ENCODE measurements at regions not wholly inside any gene's neighbourhood (a gene's known extent, or its start where the extent isn't known, plus 50 kb on each side); places are given as distances from the start of the nearest gene placed in this dataset.
"Not testable (repeated sequence)": the region's sequence is repeated elsewhere in the genome, so short reads cannot be mapped to it uniquely, and the experiment has no call there.

- POLR2A ChIA-PET, result no interaction called here
- CTCF ChIA-PET, result interaction anchor here (0.7 to 65.6 kb wide), 15 partner anchors 9 to 473 kb away, joined by 3 to 2267 read pairs (median 4); no protein-coding TSS in a partner anchor
- no peak for DNase-seq (ENCODE audit: low read depth, low spot score)
- no peak for TF ChIP-seq CTCF (IDR thresholded peaks at IDR 0.05; ENCODE audit: insufficient read depth, low read length, missing control alignments)
- H3K4me3 ChIP-seq (ENCODE audit: low read depth, low read length), result no peak overlapping the region
Observed at GRCh38 chr7:142529591-142529990, 219.7 kb upstream of the PRSS1 start.

- POLR2A ChIA-PET, result no interaction called here
- no peak for DNase-seq (ENCODE audit: low read depth, low spot score)
- CTCF ChIA-PET, result interaction anchor here (0.7 to 65.6 kb wide), 12 partner anchors 9 to 255 kb away, joined by 3 to 2267 read pairs (median 4); no protein-coding TSS in a partner anchor
- no peak overlapping the region for H3K4me3 ChIP-seq (ENCODE audit: low read depth, low read length)
- no peak for TF ChIP-seq CTCF (IDR thresholded peaks at IDR 0.05; ENCODE audit: insufficient read depth, low read length, missing control alignments)
Observed at GRCh38 chr7:142528608-142529408, 220.5 kb upstream of the PRSS1 start.

DNA sequence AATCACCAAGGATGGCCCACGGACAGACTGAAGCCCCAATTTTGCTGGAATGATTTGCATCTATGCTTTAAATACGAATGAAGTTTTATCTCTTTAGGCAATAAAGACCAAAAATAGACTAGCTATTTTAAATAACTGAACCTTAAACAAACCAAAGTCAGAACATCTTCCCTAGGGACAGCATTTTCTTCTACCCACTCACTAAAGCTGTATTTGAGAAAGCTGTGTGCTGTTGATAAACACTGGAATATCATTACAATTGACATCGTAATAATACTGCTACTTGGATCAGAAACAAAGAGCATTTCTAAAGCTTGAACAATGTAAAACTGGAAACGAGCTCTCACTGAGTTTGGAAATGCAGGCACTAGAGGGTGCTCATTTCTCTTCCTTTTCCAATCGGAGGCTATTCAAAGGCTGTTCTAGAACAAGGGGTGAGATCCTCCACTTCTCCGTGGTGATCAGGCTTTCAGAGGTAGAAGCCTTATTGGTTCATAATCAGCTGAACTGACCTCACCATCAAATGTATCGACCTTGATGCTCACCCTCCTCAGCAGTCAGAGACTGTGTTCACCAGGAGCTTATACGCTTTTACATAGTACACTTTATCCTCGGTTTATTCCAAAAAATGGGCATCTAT is 225.3 kb upstream of the PRSS1 start:
- no peak for TF ChIP-seq CTCF (IDR thresholded peaks at IDR 0.05; ENCODE audit: insufficient read depth, low read length, missing control alignments)
- no peak overlapping the region for H3K4me3 ChIP-seq (ENCODE audit: low read depth, low read length)
- ChIA-PET CTCF (interaction anchor here (0.7 to 65.6 kb wide), 24 partner anchors 7 to 716 kb away, joined by 3 to 2267 read pairs (median 6); no protein-coding TSS in a partner anchor), POLR2A (no interaction called here)
- DNase-seq (ENCODE audit: low read depth, low spot score), result no peak

- no peak for DNase-seq (ENCODE audit: low read depth, low spot score)
- no peak for TF ChIP-seq CTCF (IDR thresholded peaks at IDR 0.05; ENCODE audit: insufficient read depth, low read length, missing control alignments)
- ChIA-PET CTCF (interaction anchor here (1.0 to 65.6 kb wide), 13 partner anchors 9 to 480 kb away, joined by 3 to 2267 read pairs (median 7); no protein-coding TSS in a partner anchor), POLR2A (no interaction called here)
- no peak overlapping the region for H3K4me3 ChIP-seq (ENCODE audit: low read depth, low read length)
Observed at GRCh38 chr7:142522735-142523134, 226.5 kb upstream of the PRSS1 start.

DNA sequence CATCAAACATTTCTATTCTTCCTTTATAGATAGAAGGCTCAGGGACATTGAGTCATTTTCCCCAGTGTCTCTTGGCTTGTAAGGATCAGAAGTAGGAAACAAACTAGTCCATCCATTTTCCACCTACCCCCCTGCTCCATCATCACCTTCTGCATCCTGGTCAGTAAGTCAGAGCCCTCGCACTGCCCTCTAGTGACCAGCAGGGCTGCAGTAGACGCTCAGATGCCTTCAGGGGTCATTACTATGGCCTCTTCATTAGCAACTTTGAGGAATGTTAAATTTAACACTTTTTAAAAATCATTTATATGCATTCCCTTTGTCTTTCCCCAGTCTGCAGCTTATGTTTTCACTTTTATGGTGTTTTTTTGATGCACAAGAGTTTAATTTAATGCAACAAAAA is 228.4 kb upstream of the PRSS1 start:
- POLR2A ChIA-PET; H3K4me3 ChIP-seq (ENCODE audit: low read depth, low read length); DNase-seq (ENCODE audit: low read depth, low spot score): not testable (repeated sequence)
- CTCF ChIA-PET, result interaction anchor here (0.8 to 65.6 kb wide), 17 partner anchors 11 to 293 kb away, joined by 3 to 2267 read pairs (median 5); no protein-coding TSS in a partner anchor
- peak; percentile 48 for TF ChIP-seq CTCF (IDR thresholded peaks at IDR 0.05; ENCODE audit: insufficient read depth, low read length, missing control alignments)

DNA sequence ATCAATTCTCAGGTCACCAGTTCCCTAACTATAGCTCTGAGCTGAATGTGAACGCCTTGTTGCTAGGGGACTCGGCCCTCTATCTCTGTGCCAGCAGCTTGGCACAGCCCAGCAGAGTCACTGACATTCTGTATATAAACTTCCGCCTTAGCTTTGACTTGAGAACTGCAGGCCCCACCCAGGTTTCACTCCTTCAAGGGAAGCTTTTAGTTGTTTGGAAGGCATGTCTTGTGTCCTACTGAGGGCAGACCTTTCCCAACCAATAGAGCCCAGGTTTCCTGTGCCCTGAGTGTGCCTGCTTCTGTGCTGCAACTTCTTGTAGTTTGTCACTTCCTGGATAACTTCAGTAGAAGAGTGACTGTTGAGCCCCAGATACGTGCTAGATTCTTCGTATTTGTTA is 228.8 kb upstream of the PRSS1 start:
- H3K4me3 ChIP-seq (ENCODE audit: low read depth, low read length); DNase-seq (ENCODE audit: low read depth, low spot score); POLR2A ChIA-PET: not testable (repeated sequence)
- CTCF ChIA-PET, result interaction anchor here (0.9 to 65.6 kb wide), 13 partner anchors 9 to 264 kb away, joined by 3 to 2267 read pairs (median 6); no protein-coding TSS in a partner anchor

All from AG04449 (cell line).